ENCODE measurements at regions not wholly inside any gene's neighbourhood (a gene's known extent, or its start where the extent isn't known, plus 50 kb on each side); places are given as distances from the start of the nearest gene placed in this dataset.

- DNase-seq, result no peak
Measured at GRCh38 chr20:9981829-9982228, 53.0 kb upstream of the ANKEF1 start.

GRCh38 chr20:9978397-9979004, 56.3 kb upstream of the ANKEF1 start:
- no peak for DNase-seq

- no peak for DNase-seq
Measured at GRCh38 chr20:9977629-9978028, 57.2 kb upstream of the ANKEF1 start.

GRCh38 chr20:9974324-9974723, 60.5 kb upstream of the ANKEF1 start:
- no peak for DNase-seq

GRCh38 chr20:9971746-9972145, 63.0 kb upstream of the ANKEF1 start:
- no peak for DNase-seq

GRCh38 chr20:9969626-9970025, 65.2 kb upstream of the ANKEF1 start:
- DNase-seq, result no peak

GRCh38 chr20:9968015-9968414, 66.8 kb upstream of the ANKEF1 start:
- no peak for DNase-seq

- no peak for DNase-seq
Measured at GRCh38 chr20:9966966-9967365, 67.8 kb upstream of the ANKEF1 start.

GRCh38 chr20:9963029-9963428, 71.8 kb upstream of the ANKEF1 start:
- no peak for DNase-seq

- DNase-seq, result no peak
Measured at GRCh38 chr20:9958693-9959092, 76.1 kb upstream of the ANKEF1 start.

GRCh38 chr20:9955646-9956045, 79.1 kb upstream of the ANKEF1 start:
- no peak for DNase-seq

- no peak for DNase-seq
Measured at GRCh38 chr20:9949563-9949962, 85.2 kb upstream of the ANKEF1 start.

- DNase-seq, result no peak
Measured at GRCh38 chr20:9945408-9945807, 89.4 kb upstream of the ANKEF1 start.

GRCh38 chr20:9942736-9943135, 92.1 kb upstream of the ANKEF1 start:
- DNase-seq, result no peak

GRCh38 chr20:9940329-9940728, 94.5 kb upstream of the ANKEF1 start:
- no peak for DNase-seq

GRCh38 chr20:9939231-9939630, 95.6 kb upstream of the ANKEF1 start:
- DNase-seq, result no peak

GRCh38 chr20:9935285-9935684, 96.4 kb upstream of the PAK5 start:
- DNase-seq, result no peak

- DNase-seq, result no peak
Measured at GRCh38 chr20:9930142-9930541, 91.3 kb upstream of the PAK5 start.

- no peak for DNase-seq
Measured at GRCh38 chr20:9928955-9929354, 90.1 kb upstream of the PAK5 start.

GRCh38 chr20:9928281-9928737, 89.4 kb upstream of the PAK5 start:
- no peak for DNase-seq

GRCh38 chr20:9927224-9927623, 88.3 kb upstream of the PAK5 start:
- no peak for DNase-seq

GRCh38 chr20:9926476-9926875, 87.6 kb upstream of the PAK5 start:
- no peak for DNase-seq

- no peak for DNase-seq
Measured at GRCh38 chr20:9926007-9926406, 87.1 kb upstream of the PAK5 start.

- DNase-seq, result no peak
Measured at GRCh38 chr20:9923648-9924047, 84.8 kb upstream of the PAK5 start.

GRCh38 chr20:9920866-9921265, 82.0 kb upstream of the PAK5 start:
- no peak for DNase-seq

Data from activated T-cell treated with anti-CD3 and anti-CD28 coated beads, Interleukin-2, amount 50 U/mL, for 48 hours (primary cell).